A673 (cell line): ENCODE measurements at regions not wholly inside any gene's neighbourhood (a gene's known extent, or its start where the extent isn't known, plus 50 kb on each side); places are given as distances from the start of the nearest gene placed in this dataset.

Source experiments
- CTCF ChIP-seq: fragments of 300-800, 200-600 bp; sonication (generic); conservative IDR thresholded peaks from 2 replicates; pipeline ENCODE4 v1.5.1; 2017; ENCODE audit warnings: low read depth, mild to moderate bottlenecking, antibody characterized with exemption, low read length, moderate library complexity, mixed read lengths
- EZH2 ChIP-seq: fragments of 200-600 bp; sonication (generic); IDR thresholded peaks from 2 replicates; pipeline ENCODE4 v1.6.1; 2017; ENCODE audit warnings: borderline replicate concordance, low read depth, mild to moderate bottlenecking, mixed read lengths, antibody characterized with exemption, low read length; ENCODE audit not compliant: poor library complexity, severe bottlenecking

GRCh38 chr2:150353376-150353775 lies 134.1 kb downstream of the RND3 start:
- TF ChIP-seq CTCF (no peak), EZH2 (no peak)
